ENCODE measurements at regions not wholly inside any gene's neighbourhood (a gene's known extent, or its start where the extent isn't known, plus 50 kb on each side); places are given as distances from the start of the nearest gene placed in this dataset.
"Not testable (repeated sequence)": the region's sequence is repeated elsewhere in the genome, so short reads cannot be mapped to it uniquely, and the experiment has no call there.

DNA sequence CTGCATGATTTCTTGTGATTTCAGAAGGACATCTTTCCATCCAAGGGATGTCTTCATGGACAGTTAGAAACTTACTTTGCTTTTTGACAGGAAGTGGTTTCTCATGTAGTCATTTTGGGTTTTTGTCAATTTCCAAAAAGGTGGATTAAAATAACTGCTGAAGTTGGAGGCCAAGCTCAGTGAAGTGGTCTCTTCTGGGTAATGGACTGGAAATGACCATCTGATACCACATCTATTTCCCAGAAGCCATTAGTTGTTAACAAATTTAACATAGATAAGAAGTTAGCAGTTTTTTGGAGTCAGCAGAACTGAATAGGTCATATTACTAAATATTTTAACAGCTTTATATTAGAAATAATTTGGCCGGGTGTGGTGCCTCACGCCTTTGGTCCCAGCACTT, 86.2 kb upstream of the MYO10 start:
- intact Hi-C loops (cut with micrococcal nuclease) = no loop called here
- ATAC-seq (ENCODE audit: low read depth) (no peak), DNase-seq (no peak)
- no peak overlapping the region for H3K4me3 Mint-ChIP-seq
- TF ChIP-seq, protein P1, sequence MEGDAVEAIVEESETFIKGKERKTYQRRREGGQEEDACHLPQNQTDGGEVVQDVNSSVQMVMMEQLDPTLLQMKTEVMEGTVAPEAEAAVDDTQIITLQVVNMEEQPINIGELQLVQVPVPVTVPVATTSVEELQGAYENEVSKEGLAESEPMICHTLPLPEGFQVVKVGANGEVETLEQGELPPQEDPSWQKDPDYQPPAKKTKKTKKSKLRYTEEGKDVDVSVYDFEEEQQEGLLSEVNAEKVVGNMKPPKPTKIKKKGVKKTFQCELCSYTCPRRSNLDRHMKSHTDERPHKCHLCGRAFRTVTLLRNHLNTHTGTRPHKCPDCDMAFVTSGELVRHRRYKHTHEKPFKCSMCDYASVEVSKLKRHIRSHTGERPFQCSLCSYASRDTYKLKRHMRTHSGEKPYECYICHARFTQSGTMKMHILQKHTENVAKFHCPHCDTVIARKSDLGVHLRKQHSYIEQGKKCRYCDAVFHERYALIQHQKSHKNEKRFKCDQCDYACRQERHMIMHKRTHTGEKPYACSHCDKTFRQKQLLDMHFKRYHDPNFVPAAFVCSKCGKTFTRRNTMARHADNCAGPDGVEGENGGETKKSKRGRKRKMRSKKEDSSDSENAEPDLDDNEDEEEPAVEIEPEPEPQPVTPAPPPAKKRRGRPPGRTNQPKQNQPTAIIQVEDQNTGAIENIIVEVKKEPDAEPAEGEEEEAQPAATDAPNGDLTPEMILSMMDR (IDR thresholded peaks at IDR 0.05) = no peak
- no peaks in the 10 kb centered on the region for H3K9me3 Mint-ChIP-seq
- no peaks in the 10 kb centered on the region for H3K4me1 Mint-ChIP-seq
- H3K36me3 Mint-ChIP-seq (ENCODE audit: low read depth) = no peaks in the 10 kb centered on the region
- H3K27me3 Mint-ChIP-seq = no peaks in the 10 kb centered on the region
- ChIA-PET POLR2A (no interaction called here), CTCF (no interaction called here)
- H3K27ac Mint-ChIP-seq = no peak overlapping the region

DNA sequence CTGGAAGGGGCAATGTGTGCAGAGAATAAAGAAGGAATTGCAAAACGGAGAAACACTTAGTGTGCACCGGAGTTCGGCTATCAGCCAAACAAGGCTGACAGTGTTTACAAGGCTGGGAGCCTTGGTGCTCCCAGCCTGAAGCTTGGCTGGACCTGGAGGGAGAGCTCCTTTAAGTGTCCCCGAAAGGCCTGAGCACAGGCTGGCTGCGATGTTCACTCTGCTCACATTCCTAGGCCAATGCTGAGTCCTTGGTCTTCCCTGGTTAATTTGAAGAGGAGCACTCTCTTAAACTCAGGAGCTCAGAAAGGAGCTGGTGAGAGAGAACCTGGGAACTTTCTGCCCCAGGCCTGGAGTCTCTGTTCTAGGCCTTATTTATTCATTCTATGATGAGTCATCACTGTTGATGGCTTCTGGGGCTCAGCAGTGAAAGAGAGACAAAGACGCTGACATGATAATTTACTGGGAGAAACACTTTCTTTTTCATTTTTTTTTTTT, 88.6 kb upstream of the MYO10 start:
- no peaks in the 10 kb centered on the region for H3K27me3 Mint-ChIP-seq
- intact Hi-C loops (cut with micrococcal nuclease) = no loop called here
- peaks cover 5% of the 10 kb centered on the region for H3K9me3 Mint-ChIP-seq
- ATAC-seq (ENCODE audit: low read depth) = no peak
- ChIA-PET CTCF (no interaction called here), POLR2A (no interaction called here)
- no peak overlapping the region for H3K27ac Mint-ChIP-seq
- TF ChIP-seq, protein P1 (IDR thresholded peaks at IDR 0.05) = no peak
- no peak overlapping the region for H3K4me3 Mint-ChIP-seq
- DNase-seq = no peak
- H3K4me1 Mint-ChIP-seq = no peaks in the 10 kb centered on the region
- H3K36me3 Mint-ChIP-seq (ENCODE audit: low read depth) = no peaks in the 10 kb centered on the region

DNA sequence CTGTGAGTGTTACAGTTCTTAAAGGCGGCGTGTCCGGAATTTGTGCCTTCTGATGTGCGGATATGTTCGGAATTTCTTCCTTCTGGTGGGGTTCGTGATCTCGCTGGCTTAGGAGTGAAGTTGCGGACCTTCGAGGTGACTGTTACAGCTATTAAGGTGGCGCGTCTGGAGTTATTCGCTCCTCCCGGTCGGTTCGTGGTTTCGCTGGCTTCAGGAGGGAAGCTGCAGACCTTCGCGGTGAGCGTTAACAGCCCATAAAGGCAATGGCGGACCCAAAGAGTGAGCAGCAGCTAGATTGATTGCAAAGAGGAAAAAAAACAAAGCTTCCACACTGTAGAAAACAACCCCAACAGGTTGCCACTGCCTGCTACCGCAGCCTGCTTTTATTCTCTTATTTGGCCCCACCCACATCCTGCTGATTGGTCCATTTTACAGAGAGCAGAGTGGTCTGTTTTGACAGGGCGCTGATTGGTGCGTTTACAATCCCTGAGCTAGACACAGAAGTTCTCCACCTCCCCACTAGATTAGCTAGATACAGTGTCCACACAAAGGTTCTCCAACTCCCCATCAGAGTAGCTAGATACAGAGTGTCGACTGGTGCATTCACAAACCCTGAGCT, 95.7 kb upstream of the MYO10 start:
- H3K27me3 Mint-ChIP-seq; H3K9me3 Mint-ChIP-seq; H3K4me1 Mint-ChIP-seq; H3K4me3 Mint-ChIP-seq; H3K36me3 Mint-ChIP-seq (ENCODE audit: low read depth); ATAC-seq (ENCODE audit: low read depth); DNase-seq; H3K27ac Mint-ChIP-seq; CTCF ChIA-PET; intact Hi-C loops (cut with micrococcal nuclease); POLR2A ChIA-PET: not testable (repeated sequence)

DNA sequence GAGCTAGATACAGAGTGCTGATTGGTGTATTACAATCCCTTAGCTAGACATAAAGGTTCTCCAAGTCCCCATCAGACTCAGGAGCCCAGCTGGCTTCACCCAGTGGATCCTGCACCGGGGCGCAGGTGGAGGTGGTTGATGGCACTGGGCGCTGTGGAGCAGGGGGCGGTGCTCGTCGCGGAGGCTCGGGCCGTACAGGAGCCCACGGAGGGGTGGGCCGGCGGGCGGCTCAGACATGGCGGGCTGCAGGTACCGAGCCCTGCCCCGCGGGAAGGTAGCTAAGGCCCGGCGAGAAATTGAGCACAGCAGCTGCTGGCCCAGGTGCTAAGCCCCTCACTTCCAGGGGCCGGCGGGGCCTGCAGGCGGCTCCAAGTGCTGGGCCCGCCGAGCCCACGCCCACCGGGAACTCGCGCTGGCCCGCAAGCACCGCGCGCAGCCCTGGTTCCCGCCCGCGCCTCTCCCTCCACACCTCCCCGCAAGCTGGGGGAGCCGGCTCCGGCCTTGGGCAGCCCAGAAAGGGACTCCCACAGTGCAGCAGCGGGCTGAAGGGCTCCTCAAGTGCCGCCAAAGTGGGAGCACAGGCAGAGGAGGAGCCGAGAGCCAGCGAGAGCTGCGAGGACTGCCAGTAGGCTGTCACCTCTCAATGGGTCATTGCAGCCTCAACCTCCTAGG, 96.4 kb upstream of the MYO10 start:
- POLR2A ChIA-PET; DNase-seq; H3K9me3 Mint-ChIP-seq; intact Hi-C loops (cut with micrococcal nuclease); H3K36me3 Mint-ChIP-seq (ENCODE audit: low read depth); CTCF ChIA-PET; ATAC-seq (ENCODE audit: low read depth); H3K4me3 Mint-ChIP-seq; H3K4me1 Mint-ChIP-seq; H3K27me3 Mint-ChIP-seq; H3K27ac Mint-ChIP-seq: not testable (repeated sequence)

DNA sequence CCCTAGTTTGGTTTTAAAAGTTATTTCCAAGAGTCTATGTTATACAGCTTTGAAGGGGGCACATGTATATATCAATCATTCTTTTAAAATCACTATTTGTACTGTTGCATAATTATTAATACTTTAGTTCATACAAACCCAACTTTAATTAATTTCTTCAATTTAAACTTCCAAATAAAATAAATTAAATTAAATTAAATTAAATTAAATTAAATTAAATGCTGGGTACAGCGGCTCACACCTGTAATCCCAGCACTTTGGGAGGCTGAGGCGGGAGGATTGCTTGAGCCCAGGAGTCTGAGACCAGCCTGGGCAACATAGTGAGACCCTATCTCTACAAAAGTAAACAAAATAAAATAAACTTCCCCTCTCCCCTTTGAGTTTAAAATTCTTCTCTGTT, 98.9 kb upstream of the MYO10 start:
- H3K27me3 Mint-ChIP-seq; H3K4me1 Mint-ChIP-seq; H3K9me3 Mint-ChIP-seq; CTCF ChIA-PET; H3K4me3 Mint-ChIP-seq; POLR2A ChIA-PET; ATAC-seq (ENCODE audit: low read depth); H3K27ac Mint-ChIP-seq; H3K36me3 Mint-ChIP-seq (ENCODE audit: low read depth); DNase-seq; intact Hi-C loops (cut with micrococcal nuclease): not testable (repeated sequence)

DNA sequence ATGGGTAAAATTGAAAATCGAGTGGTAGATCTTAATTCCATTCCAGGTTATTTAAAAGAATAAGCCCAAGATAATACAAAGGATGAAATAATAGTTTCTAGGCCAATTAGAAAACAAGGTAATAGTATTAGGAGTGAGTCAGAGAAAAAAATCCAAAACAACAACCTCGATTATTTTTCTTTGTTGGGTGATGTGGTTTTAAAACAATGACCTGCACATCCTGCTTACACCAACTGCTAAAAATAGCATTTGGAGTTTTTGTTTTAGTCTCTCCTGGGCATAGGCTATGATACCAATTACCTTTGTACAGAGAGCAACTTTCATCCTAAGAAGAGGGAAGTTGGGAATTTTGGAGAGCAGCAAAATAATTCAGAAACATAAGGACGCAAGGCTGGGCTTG, 101.7 kb upstream of the MYO10 start:
- ATAC-seq (ENCODE audit: low read depth) (no peak), DNase-seq (no peak)
- H3K36me3 Mint-ChIP-seq (ENCODE audit: low read depth) = no peaks in the 10 kb centered on the region
- TF ChIP-seq, protein P1 (IDR thresholded peaks at IDR 0.05) = no peak
- H3K4me3 Mint-ChIP-seq = no peak overlapping the region
- ChIA-PET POLR2A (no interaction called here), CTCF (no interaction called here)
- no peaks in the 10 kb centered on the region for H3K27me3 Mint-ChIP-seq
- no peak overlapping the region for H3K27ac Mint-ChIP-seq
- H3K4me1 Mint-ChIP-seq = no peaks in the 10 kb centered on the region
- peaks cover 2% of the 10 kb centered on the region for H3K9me3 Mint-ChIP-seq
- intact Hi-C loops (cut with micrococcal nuclease) = no loop called here
